Lung (tissue), 11 donors: ENCODE measurements at regions not wholly inside any gene's neighbourhood (a gene's known extent, or its start where the extent isn't known, plus 50 kb on each side); places are given as distances from the start of the nearest gene placed in this dataset.

Experiments used
- ATAC-seq: fragments of 200-7000 bp; cut with Tn5 transposase; one replicate; pipeline ENCODE4 v1.9.1; 2020; ENCODE audit warnings: moderate number of reproducible peaks; ENCODE audit not compliant: insufficient read depth, low FRiP score
- DNase-seq, 3 donors: peaks; one replicate each; pipeline ENCODE4 v3.0.0-alpha.2; 2013 to 2017
- H3K27ac ChIP-seq, 2 donors: one replicate each; pipeline ENCODE4 v1.5.1; 2013; ENCODE audit warnings: mild to moderate bottlenecking in 2 of 2, moderate library complexity in 2 of 2, control low read depth in 1 of 2, inconsistent platforms in 1 of 2, low read depth in 1 of 2, low read length in 1 of 2
- H3K27me3 ChIP-seq, 3 donors: one replicate each; pipeline ENCODE4 v1.5.1; 2013; ENCODE audit warnings: low read length in 2 of 3; ENCODE audit not compliant: control insufficient read depth in 3 of 3, insufficient read depth in 3 of 3
- H3K36me3 ChIP-seq, 4 donors: one replicate each; pipeline ENCODE4 v1.5.1; 2013; ENCODE audit warnings: low read length in 4 of 4, mild to moderate bottlenecking in 1 of 4, moderate library complexity in 1 of 4; ENCODE audit not compliant: control insufficient read depth in 4 of 4, insufficient read depth in 4 of 4
- H3K4me1 ChIP-seq, 5 donors: one replicate each; pipeline ENCODE4 v1.5.1; 2013; ENCODE audit warnings: low read length in 5 of 5, mild to moderate bottlenecking in 2 of 5, moderate library complexity in 1 of 5; ENCODE audit not compliant: control insufficient read depth in 5 of 5, insufficient read depth in 5 of 5
- H3K4me3 ChIP-seq: one replicate; pipeline ENCODE4 v1.5.1; 2013; ENCODE audit warnings: mild to moderate bottlenecking, control low read depth, moderate library complexity
- H3K9ac ChIP-seq, 2 donors: one replicate each; pipeline ENCODE4 v1.5.1; 2013; ENCODE audit warnings: low read length in 2 of 2, control low read depth in 1 of 2; ENCODE audit not compliant: insufficient read depth in 1 of 2
- H3K9me3 ChIP-seq, 4 donors: one replicate each; pipeline ENCODE4 v1.5.1; 2013; ENCODE audit warnings: low read length in 3 of 4, mild to moderate bottlenecking in 1 of 4, moderate library complexity in 1 of 4; ENCODE audit not compliant: control insufficient read depth in 4 of 4, insufficient read depth in 3 of 4
- CTCF ChIP-seq: IDR thresholded peaks from 2 replicates; pipeline ENCODE4 v1.5.1; 2012; ENCODE audit warnings: mild to moderate bottlenecking; ENCODE audit errors: control extremely low read depth, extremely low read depth
- WGBS, 2 donors: extraction: QIAGEN DNeasy Blood & Tissue Kit; methylation state at CpG; one replicate each; pipeline ENCODE4 v1.1.7; 2013; 5-methylcytosine and 5-hydroxymethylcytosine counted together
- donor health status: control.
- donor health status: control.
- donor health status: Bipolar disorder and iron deficiency.
- donor health status: healthy.
- donor health status: DM: yes; HTN: yes; CAD: no.

- no peak for ATAC-seq
- DNase-seq, result no peak
- TF ChIP-seq CTCF, result no peak
- Histone ChIP-seq H3K27ac (no peak overlapping the region), H3K27me3 (no peaks in the 10 kb centered on the region), H3K9ac (no peak overlapping the region), H3K9me3 (no peaks in the 10 kb centered on the region), H3K4me3 (no peak overlapping the region), H3K4me1 (no peaks in the 10 kb centered on the region), H3K36me3 (no peaks in the 10 kb centered on the region)
- 96 to 97% methylated on average over 6 of the region's 6 CpGs for WGBS, 2 donors
These were observed 374.2 kb upstream of the KLF6 start for GRCh38 chr10:4159173-4159572.

GRCh38 chr10:4154191-4154715, 369.2 kb upstream of the KLF6 start:
- no peak for DNase-seq
- ATAC-seq, result no peak
- Histone ChIP-seq H3K4me3 (no peak overlapping the region), H3K27ac (no peak overlapping the region), H3K27me3 (no peaks in the 10 kb centered on the region), H3K36me3 (no peaks in the 10 kb centered on the region), H3K9ac (no peak overlapping the region), H3K9me3 (peaks cover 0 to under 1% (median 0%) of the 10 kb centered on the region in 4 donors), H3K4me1 (peaks cover 0 to 2% (median 0%) of the 10 kb centered on the region in 5 donors)
- WGBS, 2 donors, result 81 to 91% methylated on average over 4 of the region's 4 CpGs
- no peak for TF ChIP-seq CTCF

GRCh38 chr10:4151466-4151865, 366.5 kb upstream of the KLF6 start:
- H3K27me3 ChIP-seq, result no peaks in the 10 kb centered on the region
- no peak for ATAC-seq

More at GRCh38 chr10:4151466-4151865, 366.5 kb upstream of the KLF6 start:
- Histone ChIP-seq H3K36me3 (no peaks in the 10 kb centered on the region), H3K27ac (no peak overlapping the region), H3K9ac (no peak overlapping the region), H3K4me3 (no peak overlapping the region), H3K9me3 (peaks cover 0 to 2% (median 0%) of the 10 kb centered on the region in 4 donors), H3K4me1 (peaks cover 0 to 2% (median 0%) of the 10 kb centered on the region in 5 donors)
- DNase-seq, result no peak
- TF ChIP-seq CTCF, result no peak
- WGBS, 2 donors, result 82 to 88% methylated on average over 16 of the region's 16 CpGs
